Gastroesophageal sphincter (tissue), 3 donors: ENCODE measurements at regions not wholly inside any gene's neighbourhood (a gene's known extent, or its start where the extent isn't known, plus 50 kb on each side); places are given as distances from the start of the nearest gene placed in this dataset.

Source experiments
- CTCF ChIP-seq, 4 experiments: fragments of 200-600 bp in 2 of 4; fragments of 450-650 bp in 2 of 4; sonication (generic) in 1 of 4; IDR thresholded peaks; one replicate each; pipeline ENCODE4 v1.5.1; 2017 to 2019; ENCODE audit warnings: antibody characterized with exemption in 4 of 4, mild to moderate bottlenecking in 2 of 4, moderate library complexity in 2 of 4
- POLR2A ChIP-seq, 2 donors: fragments of 450-650 bp; IDR thresholded peaks; one replicate each; pipeline ENCODE4 v1.6.1; 2017; ENCODE audit warnings: antibody characterized with exemption in 2 of 2, mild to moderate bottlenecking in 2 of 2, moderate library complexity in 1 of 2
- POLR2AphosphoS5 ChIP-seq: sonication (generic); formaldehyde crosslinking; IDR thresholded peaks from one replicate; pipeline ENCODE4 v1.6.1; 2017; ENCODE audit warnings: antibody characterized with exemption

GRCh38 chr1:34657266-34657665, 97.6 kb upstream of the GJB5 start:
- TF ChIP-seq CTCF (IDR thresholded peaks at IDR 0.05): no peak
- TF ChIP-seq POLR2A (IDR thresholded peaks at IDR 0.05): no peak
- no peak for TF ChIP-seq POLR2AphosphoS5
